ENCODE measurements at regions not wholly inside any gene's neighbourhood (a gene's known extent, or its start where the extent isn't known, plus 50 kb on each side); places are given as distances from the start of the nearest gene placed in this dataset.
A peak's percentile ranks its signal among the peaks of the same experiment; 100 is the strongest.
"Not testable (repeated sequence)": the region's sequence is repeated elsewhere in the genome, so short reads cannot be mapped to it uniquely, and the experiment has no call there.

GRCh38 chr3:187533797-187534196, 136.4 kb downstream of the SST start:
- DNase-seq: no peak

- no peak for DNase-seq
Observed at GRCh38 chr3:187531831-187532230, 138.4 kb downstream of the SST start.

- peak; percentile 53 for DNase-seq
Observed at GRCh38 chr3:187522890-187523289, 147.3 kb downstream of the SST start.

- peak; percentile 94 for DNase-seq
Observed at GRCh38 chr3:187522293-187522692, 147.9 kb downstream of the SST start.

GRCh38 chr3:187521546-187521945, 148.6 kb downstream of the SST start:
- DNase-seq: peak; percentile 80

- no peak for DNase-seq
Observed at GRCh38 chr3:187520027-187520945, 149.9 kb downstream of the SST start.

GRCh38 chr3:187519428-187519890, 150.7 kb downstream of the SST start:
- DNase-seq: no peak

GRCh38 chr3:187518616-187519015, 150.4 kb downstream of the RTP4 start:
- DNase-seq: peak; percentile 32

GRCh38 chr3:187518207-187518606, 150.0 kb downstream of the RTP4 start:
- DNase-seq: no peak

GRCh38 chr3:187516446-187517185, 148.4 kb downstream of the RTP4 start:
- DNase-seq: no peak

- DNase-seq: no peak
Observed at GRCh38 chr3:187507905-187508304, 139.7 kb downstream of the RTP4 start.

- DNase-seq: no peak
Observed at GRCh38 chr3:187507266-187507665, 139.1 kb downstream of the RTP4 start.

- no peak for DNase-seq
Observed at GRCh38 chr3:187504435-187504834, 136.2 kb downstream of the RTP4 start.

GRCh38 chr3:187498211-187498724, 130.1 kb downstream of the RTP4 start:
- no peak for DNase-seq

- DNase-seq: no peak
Observed at GRCh38 chr3:187497052-187497451, 128.9 kb downstream of the RTP4 start.

GRCh38 chr3:187494056-187494455, 125.9 kb downstream of the RTP4 start:
- DNase-seq: not testable (repeated sequence)

- DNase-seq: no peak
Observed at GRCh38 chr3:187491371-187491770, 123.2 kb downstream of the RTP4 start.

GRCh38 chr3:187490366-187490765, 122.2 kb downstream of the RTP4 start:
- DNase-seq: no peak

GRCh38 chr3:187484547-187485295, 116.5 kb downstream of the RTP4 start:
- DNase-seq: no peak

- DNase-seq: no peak
Observed at GRCh38 chr3:187481426-187481825, 113.2 kb downstream of the RTP4 start.

GRCh38 chr3:187475613-187476012, 107.4 kb downstream of the RTP4 start:
- DNase-seq: not testable (repeated sequence)

- DNase-seq: peak; percentile 34
Observed at GRCh38 chr3:187473778-187474406, 105.7 kb downstream of the RTP4 start.
